ENCODE measurements at regions not wholly inside any gene's neighbourhood (a gene's known extent, or its start where the extent isn't known, plus 50 kb on each side); places are given as distances from the start of the nearest gene placed in this dataset.

DNA sequence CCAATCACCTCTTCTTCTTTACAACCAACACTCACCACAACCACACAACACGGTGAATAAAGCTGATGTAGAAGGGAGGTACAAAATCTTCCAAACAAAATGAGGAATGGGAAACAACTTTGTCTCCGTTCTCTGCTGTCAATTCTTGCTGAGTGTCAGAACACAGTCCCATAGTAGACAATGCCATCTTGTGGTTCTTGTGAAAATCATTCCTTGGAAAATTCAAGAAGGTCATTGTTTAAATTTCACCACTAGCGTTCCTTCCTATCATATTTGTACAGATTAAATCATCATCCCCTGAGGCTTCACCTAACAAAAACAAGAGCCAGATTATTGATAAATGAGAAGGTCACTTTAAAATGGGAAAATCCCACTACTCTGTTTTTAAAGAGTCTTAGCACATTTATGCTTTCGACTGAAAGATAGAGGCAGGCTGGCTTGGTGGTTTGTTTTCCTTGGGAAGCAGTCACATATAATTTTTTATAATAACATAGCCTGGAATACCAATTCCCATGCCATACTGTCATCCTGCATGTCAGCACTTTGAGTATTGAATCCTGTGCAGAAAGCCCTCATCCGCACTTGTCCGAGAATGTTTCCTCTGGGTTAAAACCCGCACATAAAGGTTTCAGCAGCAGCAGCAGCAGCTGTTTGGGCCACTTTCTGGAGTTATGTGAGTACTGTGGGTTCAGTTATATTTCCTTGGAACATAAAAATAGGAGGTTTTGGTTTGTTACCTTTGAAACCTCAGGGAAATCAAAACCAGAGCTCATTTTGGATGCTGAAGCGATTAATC is 395.0 kb upstream of the SMARCA2 start:
- Histone ChIP-seq H3K4me3 (no peak overlapping the region), H3K4me1 (no peaks in the 10 kb centered on the region), H3K27ac (no peak overlapping the region), H3K27me3 (no peaks in the 10 kb centered on the region), H3K9me3 (no peaks in the 10 kb centered on the region), H3K36me3 (no peaks in the 10 kb centered on the region)
- TF ChIP-seq, protein P1, sequence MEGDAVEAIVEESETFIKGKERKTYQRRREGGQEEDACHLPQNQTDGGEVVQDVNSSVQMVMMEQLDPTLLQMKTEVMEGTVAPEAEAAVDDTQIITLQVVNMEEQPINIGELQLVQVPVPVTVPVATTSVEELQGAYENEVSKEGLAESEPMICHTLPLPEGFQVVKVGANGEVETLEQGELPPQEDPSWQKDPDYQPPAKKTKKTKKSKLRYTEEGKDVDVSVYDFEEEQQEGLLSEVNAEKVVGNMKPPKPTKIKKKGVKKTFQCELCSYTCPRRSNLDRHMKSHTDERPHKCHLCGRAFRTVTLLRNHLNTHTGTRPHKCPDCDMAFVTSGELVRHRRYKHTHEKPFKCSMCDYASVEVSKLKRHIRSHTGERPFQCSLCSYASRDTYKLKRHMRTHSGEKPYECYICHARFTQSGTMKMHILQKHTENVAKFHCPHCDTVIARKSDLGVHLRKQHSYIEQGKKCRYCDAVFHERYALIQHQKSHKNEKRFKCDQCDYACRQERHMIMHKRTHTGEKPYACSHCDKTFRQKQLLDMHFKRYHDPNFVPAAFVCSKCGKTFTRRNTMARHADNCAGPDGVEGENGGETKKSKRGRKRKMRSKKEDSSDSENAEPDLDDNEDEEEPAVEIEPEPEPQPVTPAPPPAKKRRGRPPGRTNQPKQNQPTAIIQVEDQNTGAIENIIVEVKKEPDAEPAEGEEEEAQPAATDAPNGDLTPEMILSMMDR (IDR thresholded peaks at IDR 0.05): peak in 1 of 2 donors; percentile 25
- TF ChIP-seq POLR2A (IDR thresholded peaks at IDR 0.05): no peak
- WGBS: 58% methylated on average over 8 of the region's 8 CpGs
- no peak for DNase-seq (ENCODE audit: low spot score in 2 of 2)

DNA sequence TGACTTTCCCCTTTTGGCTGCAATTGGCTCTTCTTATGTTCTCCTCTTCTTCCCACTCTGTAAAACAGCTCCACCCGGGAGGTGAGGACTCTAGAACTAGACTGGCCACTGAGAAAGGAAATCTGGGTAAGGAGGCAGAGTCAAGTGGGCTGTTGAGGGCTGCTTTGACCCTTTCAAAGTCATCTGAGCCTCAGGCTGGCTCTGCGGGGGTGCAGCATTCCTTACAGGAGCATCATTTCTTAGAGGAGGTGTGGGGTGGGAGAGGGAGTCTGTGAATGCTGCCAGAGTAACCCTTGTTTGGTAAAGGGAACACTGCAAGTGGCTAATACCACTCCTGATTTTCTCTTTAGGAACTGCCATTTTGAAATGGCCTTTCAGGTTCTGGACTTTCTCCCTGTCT is 377.7 kb upstream of the SMARCA2 start:
- H3K4me3 ChIP-seq: no peak overlapping the region
- TF ChIP-seq, protein P1 (IDR thresholded peaks at IDR 0.05): no peak
- no peaks in the 10 kb centered on the region for H3K36me3 ChIP-seq
- no peak overlapping the region for H3K27ac ChIP-seq
- H3K9me3 ChIP-seq: no peaks in the 10 kb centered on the region
- H3K4me1 ChIP-seq: no peaks in the 10 kb centered on the region
- no peaks in the 10 kb centered on the region for H3K27me3 ChIP-seq
- DNase-seq (ENCODE audit: low spot score in 2 of 2): no peak
- 75% methylated on average over 2 of the region's 2 CpGs for WGBS

DNA sequence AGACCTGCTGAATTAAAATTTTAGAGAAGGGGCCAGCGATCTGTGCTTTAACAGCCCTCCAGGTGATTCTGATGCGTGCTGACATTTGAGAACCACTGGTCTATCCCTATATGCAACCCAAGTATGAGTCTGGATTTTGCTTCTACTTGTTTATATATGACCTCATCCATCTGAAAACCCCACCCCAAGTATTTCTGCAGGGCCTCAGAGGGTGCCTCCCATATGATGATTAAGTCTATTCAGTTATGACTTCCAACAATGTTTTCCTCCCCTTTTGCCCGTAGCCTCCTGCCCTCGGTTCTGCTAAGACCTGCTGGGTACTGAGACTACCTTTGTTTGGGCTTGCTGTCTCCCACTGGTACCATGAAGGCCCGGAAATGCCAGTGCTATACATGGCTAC is 376.0 kb upstream of the SMARCA2 start:
- 75% methylated on average over 5 of the region's 5 CpGs for WGBS
- no peak for DNase-seq (ENCODE audit: low spot score in 2 of 2)
- TF ChIP-seq, protein P1 (IDR thresholded peaks at IDR 0.05): no peak
- no peak for TF ChIP-seq POLR2A (IDR thresholded peaks at IDR 0.05)
- TF ChIP-seq EP300 (IDR thresholded peaks at IDR 0.05): no peak
- TF ChIP-seq POLR2AphosphoS5 (IDR thresholded peaks at IDR 0.05): no peak
- H3K4me1 ChIP-seq: no peaks in the 10 kb centered on the region
- H3K9me3 ChIP-seq: no peaks in the 10 kb centered on the region
- H3K36me3 ChIP-seq: no peaks in the 10 kb centered on the region
- H3K27me3 ChIP-seq: no peaks in the 10 kb centered on the region
- H3K4me3 ChIP-seq: no peak overlapping the region
- H3K27ac ChIP-seq: no peak overlapping the region

DNA sequence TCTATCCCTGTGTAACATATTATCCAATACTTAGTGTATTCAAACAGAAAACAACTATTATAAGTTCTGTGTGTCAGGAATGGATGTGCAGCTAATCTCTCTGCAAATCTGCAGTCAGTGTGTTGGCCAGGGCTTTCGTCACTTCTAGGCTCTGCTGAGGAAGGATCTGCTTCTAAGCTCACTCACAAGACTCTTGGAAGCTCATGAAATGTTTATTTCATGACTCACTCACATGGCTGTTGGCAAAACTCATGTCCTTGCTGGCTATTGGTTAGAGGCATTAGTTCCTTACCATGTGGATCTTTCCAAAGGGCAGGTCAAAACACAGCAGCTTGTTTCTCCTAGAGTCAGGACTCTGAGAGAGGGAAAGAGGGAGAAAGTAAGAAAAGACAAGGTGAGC is 367.4 kb upstream of the SMARCA2 start:
- TF ChIP-seq POLR2A (IDR thresholded peaks at IDR 0.05) (no peak), POLR2AphosphoS5 (IDR thresholded peaks at IDR 0.05) (no peak), EP300 (IDR thresholded peaks at IDR 0.05) (no peak)
- TF ChIP-seq, protein P1 (IDR thresholded peaks at IDR 0.05): no peak
- H3K4me3 ChIP-seq: no peak overlapping the region
- H3K9me3 ChIP-seq: no peaks in the 10 kb centered on the region
- peaks cover 4% of the 10 kb centered on the region for H3K4me1 ChIP-seq
- peak overlapping the region; percentile 18 for H3K27ac ChIP-seq
- WGBS: 21% methylated on average over 1 of the region's 1 CpG
- no peak for DNase-seq (ENCODE audit: low spot score in 2 of 2)
- no peaks in the 10 kb centered on the region for H3K27me3 ChIP-seq
- no peaks in the 10 kb centered on the region for H3K36me3 ChIP-seq

DNA sequence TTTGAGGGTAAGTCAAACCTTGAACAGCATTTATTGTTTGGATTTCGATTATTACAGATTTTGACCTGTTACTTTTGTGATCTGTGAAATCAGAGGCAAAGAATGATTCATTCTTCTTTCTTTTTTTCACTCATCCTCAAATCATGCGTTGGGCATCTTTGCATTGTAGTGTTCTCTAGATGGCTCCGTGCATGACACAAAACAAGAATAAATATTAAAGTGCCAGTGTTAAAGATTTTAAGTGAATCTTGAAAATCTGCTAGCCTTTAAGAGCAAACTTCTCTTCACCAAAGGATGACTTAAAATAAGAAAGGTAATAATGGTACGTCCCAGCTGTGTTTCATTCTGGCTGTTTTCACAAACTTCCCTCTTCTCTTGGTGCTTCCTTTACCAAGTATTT is 361.9 kb upstream of the SMARCA2 start:
- Histone ChIP-seq H3K4me3 (no peak overlapping the region), H3K9me3 (no peaks in the 10 kb centered on the region), H3K27ac (no peak overlapping the region), H3K4me1 (no peaks in the 10 kb centered on the region), H3K27me3 (no peaks in the 10 kb centered on the region), H3K36me3 (no peaks in the 10 kb centered on the region)
- TF ChIP-seq POLR2A (IDR thresholded peaks at IDR 0.05) (no peak), POLR2AphosphoS5 (IDR thresholded peaks at IDR 0.05) (no peak), EP300 (IDR thresholded peaks at IDR 0.05) (no peak)
- TF ChIP-seq, protein P1 (IDR thresholded peaks at IDR 0.05): no peak
- WGBS: 72% methylated on average over 4 of the region's 4 CpGs
- DNase-seq (ENCODE audit: low spot score in 2 of 2): no peak

Measured in suprapubic skin (tissue), 4 donors.